Gastroesophageal sphincter (tissue), 4 donors: ENCODE measurements at regions not wholly inside any gene's neighbourhood (a gene's known extent, or its start where the extent isn't known, plus 50 kb on each side); places are given as distances from the start of the nearest gene placed in this dataset.

Experiments
- ATAC-seq: fragments of 150-250 bp; one replicate; pipeline ENCODE4 v1.9.1; 2016; ENCODE audit warnings: mild to moderate bottlenecking, moderate library complexity
- H3K27ac ChIP-seq, 4 donors: fragments of 200-600 bp; sonication (generic) in 3 of 4; 1 replicate in 3 of 4; 2 replicates in 1 of 4; pipeline ENCODE4 v1.5.1; 2016 to 2019
- H3K27me3 ChIP-seq: fragments of 200-600 bp; sonication (generic); one replicate; pipeline ENCODE4 v1.5.1; 2019
- H3K36me3 ChIP-seq, 2 donors: fragments of 200-600 bp; sonication (generic); one replicate each; pipeline ENCODE4 v1.5.1; 2019; ENCODE audit warnings: control low read depth in 1 of 2
- H3K4me1 ChIP-seq, 3 donors: fragments of 200-600 bp; sonication (generic); 1 replicate in 2 of 3; 2 replicates in 1 of 3; pipeline ENCODE4 v1.5.1; 2016 to 2019; ENCODE audit warnings: control low read depth in 2 of 3
- H3K4me3 ChIP-seq, 2 donors: fragments of 200-600 bp; sonication (generic); one replicate each; pipeline ENCODE4 v1.5.1; 2019; ENCODE audit warnings: mild to moderate bottlenecking in 1 of 2, moderate library complexity in 1 of 2
- H3K9me3 ChIP-seq, 3 donors: fragments of 200-600 bp; sonication (generic); one replicate each; pipeline ENCODE4 v1.5.1; 2017 to 2019; ENCODE audit warnings: control low read depth in 2 of 3
- EP300 ChIP-seq: sonication (generic); formaldehyde crosslinking; IDR thresholded peaks from one replicate; pipeline ENCODE4 v1.6.1; 2017; ENCODE audit warnings: antibody characterized with exemption, mild to moderate bottlenecking
- POLR2A ChIP-seq, 2 donors: fragments of 450-650 bp; IDR thresholded peaks; one replicate each; pipeline ENCODE4 v1.6.1; 2017; ENCODE audit warnings: antibody characterized with exemption in 2 of 2, mild to moderate bottlenecking in 2 of 2, moderate library complexity in 1 of 2
- POLR2AphosphoS5 ChIP-seq: sonication (generic); formaldehyde crosslinking; IDR thresholded peaks from one replicate; pipeline ENCODE4 v1.6.1; 2017; ENCODE audit warnings: antibody characterized with exemption
- WGBS, 2 donors: methylation state at CpG; one replicate each; pipeline ENCODE4 v1.1.5; 2018; ENCODE audit warnings: low coverage in 1 of 2; 5-methylcytosine and 5-hydroxymethylcytosine counted together
- TF ChIP-seq, protein P1 (sequence below), 4 experiments: fragments of 200-600 bp in 2 of 4; fragments of 450-650 bp in 2 of 4; sonication (generic) in 1 of 4; IDR thresholded peaks; one replicate each; pipeline ENCODE4 v1.5.1; 2017 to 2019; ENCODE audit warnings: antibody characterized with exemption in 4 of 4, mild to moderate bottlenecking in 2 of 4, moderate library complexity in 2 of 4

DNA sequence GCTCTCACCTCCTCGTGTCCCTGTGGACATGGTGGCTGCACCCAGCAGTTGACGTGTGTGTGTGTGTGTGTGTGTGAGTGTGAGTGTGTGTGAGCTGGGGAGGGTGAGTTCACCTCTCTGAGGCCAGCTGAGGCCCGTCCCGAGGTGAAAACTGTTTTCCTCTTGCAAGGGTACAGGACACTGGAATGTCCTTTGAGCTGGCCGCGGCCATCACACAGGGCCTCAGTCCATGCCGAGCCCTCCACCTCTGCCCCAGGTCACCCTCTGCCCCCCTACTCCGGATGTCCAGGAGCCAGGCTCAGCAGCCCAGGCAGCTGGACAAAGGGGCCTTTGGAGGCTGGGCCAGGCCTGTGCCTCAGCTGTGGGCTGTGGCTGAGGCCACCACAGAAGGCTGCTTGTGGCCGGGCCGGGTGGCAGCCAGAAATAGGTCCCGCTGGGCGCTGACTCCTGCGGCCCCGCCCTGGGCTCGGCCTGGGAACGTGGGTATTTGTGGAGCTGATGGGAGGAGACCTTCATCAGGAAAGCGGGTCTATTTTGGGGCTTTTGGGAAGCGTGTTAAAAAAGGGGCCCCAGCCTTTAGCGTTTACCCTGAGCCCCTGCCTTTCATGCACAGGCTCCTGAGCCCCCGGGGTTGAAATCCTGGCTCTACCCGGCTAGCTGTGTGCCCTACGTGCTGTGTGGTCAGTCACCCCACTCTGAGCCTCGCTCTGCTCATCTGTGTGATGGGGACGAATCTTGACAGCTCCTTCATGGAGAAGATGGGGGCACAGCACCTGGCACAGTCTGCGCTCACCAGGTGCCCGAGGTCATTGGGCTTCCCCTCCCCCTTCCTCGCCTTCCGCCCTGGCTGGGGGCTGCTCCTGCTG is 75.1 kb upstream of the IER5L start:
- no CpG with 5 or more reads among the region's 28 CpGs for WGBS, 2 donors
- Histone ChIP-seq H3K36me3 (no peaks in the 10 kb centered on the region), H3K4me1 (peaks cover 0 to 23% (median 10%) of the 10 kb centered on the region in 3 donors), H3K4me3 (peak overlapping the region in 1 of 2 donors; percentile 36), H3K27me3 (no peaks in the 10 kb centered on the region), H3K9me3 (no peaks in the 10 kb centered on the region), H3K27ac (peak overlapping the region in 3 of 4 donors; percentile 52 to 74 (median 71))
- no peak for ATAC-seq
- no peak for TF ChIP-seq EP300
- TF ChIP-seq, protein P1, sequence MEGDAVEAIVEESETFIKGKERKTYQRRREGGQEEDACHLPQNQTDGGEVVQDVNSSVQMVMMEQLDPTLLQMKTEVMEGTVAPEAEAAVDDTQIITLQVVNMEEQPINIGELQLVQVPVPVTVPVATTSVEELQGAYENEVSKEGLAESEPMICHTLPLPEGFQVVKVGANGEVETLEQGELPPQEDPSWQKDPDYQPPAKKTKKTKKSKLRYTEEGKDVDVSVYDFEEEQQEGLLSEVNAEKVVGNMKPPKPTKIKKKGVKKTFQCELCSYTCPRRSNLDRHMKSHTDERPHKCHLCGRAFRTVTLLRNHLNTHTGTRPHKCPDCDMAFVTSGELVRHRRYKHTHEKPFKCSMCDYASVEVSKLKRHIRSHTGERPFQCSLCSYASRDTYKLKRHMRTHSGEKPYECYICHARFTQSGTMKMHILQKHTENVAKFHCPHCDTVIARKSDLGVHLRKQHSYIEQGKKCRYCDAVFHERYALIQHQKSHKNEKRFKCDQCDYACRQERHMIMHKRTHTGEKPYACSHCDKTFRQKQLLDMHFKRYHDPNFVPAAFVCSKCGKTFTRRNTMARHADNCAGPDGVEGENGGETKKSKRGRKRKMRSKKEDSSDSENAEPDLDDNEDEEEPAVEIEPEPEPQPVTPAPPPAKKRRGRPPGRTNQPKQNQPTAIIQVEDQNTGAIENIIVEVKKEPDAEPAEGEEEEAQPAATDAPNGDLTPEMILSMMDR (IDR thresholded peaks at IDR 0.05), result no peak
- TF ChIP-seq POLR2A (IDR thresholded peaks at IDR 0.05), result no peak
- TF ChIP-seq POLR2AphosphoS5, result no peak

GRCh38 chr9:129250786-129251185 is 72.7 kb upstream of the IER5L start:
- no peak overlapping the region for H3K4me3 ChIP-seq
- H3K27ac ChIP-seq, result no peak overlapping the region
- H3K4me1 ChIP-seq, result peaks cover 0 to 18% (median 10%) of the 10 kb centered on the region in 3 donors
- H3K27me3 ChIP-seq, result no peaks in the 10 kb centered on the region
- no peaks in the 10 kb centered on the region for H3K9me3 ChIP-seq
- no peak for ATAC-seq
- 37 to 80% methylated on average over 2 of the region's 2 CpGs for WGBS, 2 donors
- TF ChIP-seq, protein P1 (IDR thresholded peaks at IDR 0.05), result no peak
- no peak for TF ChIP-seq POLR2AphosphoS5
- TF ChIP-seq EP300, result no peak
- TF ChIP-seq POLR2A (IDR thresholded peaks at IDR 0.05), result no peak
- H3K36me3 ChIP-seq, result no peaks in the 10 kb centered on the region

GRCh38 chr9:129247285-129248153 is 69.5 kb upstream of the IER5L start:
- no peak for ATAC-seq
- 95% methylated on average over 7 of the region's 13 CpGs; no CpG with 5 or more reads in 1 of the 2 donors for WGBS, 2 donors
- Histone ChIP-seq H3K27me3 (no peaks in the 10 kb centered on the region), H3K27ac (no peak overlapping the region), H3K36me3 (no peaks in the 10 kb centered on the region), H3K4me1 (no peaks in the 10 kb centered on the region), H3K4me3 (no peak overlapping the region), H3K9me3 (no peaks in the 10 kb centered on the region)
- TF ChIP-seq EP300 (no peak), POLR2A (IDR thresholded peaks at IDR 0.05) (no peak), POLR2AphosphoS5 (no peak)
- TF ChIP-seq, protein P1 (IDR thresholded peaks at IDR 0.05), result no peak

- no peak for ATAC-seq
- Histone ChIP-seq H3K27ac (no peak overlapping the region), H3K4me1 (no peaks in the 10 kb centered on the region), H3K36me3 (no peaks in the 10 kb centered on the region), H3K27me3 (no peaks in the 10 kb centered on the region), H3K4me3 (no peak overlapping the region), H3K9me3 (no peaks in the 10 kb centered on the region)
- TF ChIP-seq POLR2A (IDR thresholded peaks at IDR 0.05) (no peak), POLR2AphosphoS5 (no peak), EP300 (no peak)
- TF ChIP-seq, protein P1 (IDR thresholded peaks at IDR 0.05), result no peak
- 72 to 76% methylated on average over 4 to 12 of the region's 15 CpGs for WGBS, 2 donors
These were observed 67.2 kb upstream of the IER5L start for GRCh38 chr9:129245276-129245675.
